GM18502 (cell line): ENCODE measurements at regions not wholly inside any gene's neighbourhood (a gene's known extent, or its start where the extent isn't known, plus 50 kb on each side); places are given as distances from the start of the nearest gene placed in this dataset.
"Not testable (repeated sequence)": the region's sequence is repeated elsewhere in the genome, so short reads cannot be mapped to it uniquely, and the experiment has no call there.

Experiments used
- ATAC-seq: cut with Tn5 transposase; IDR thresholded peaks from one replicate; pipeline ENCODE4 v1.9.1; 2021; ENCODE audit warnings: mild to moderate bottlenecking; ENCODE audit not compliant: unreplicated experiment, poor library complexity

- ATAC-seq: no peak
Measured at GRCh38 chr20:61055180-61056010, 196.7 kb upstream of the CDH4 start.

GRCh38 chr20:61056116-61056515, 195.9 kb upstream of the CDH4 start:
- ATAC-seq: no peak

DNA sequence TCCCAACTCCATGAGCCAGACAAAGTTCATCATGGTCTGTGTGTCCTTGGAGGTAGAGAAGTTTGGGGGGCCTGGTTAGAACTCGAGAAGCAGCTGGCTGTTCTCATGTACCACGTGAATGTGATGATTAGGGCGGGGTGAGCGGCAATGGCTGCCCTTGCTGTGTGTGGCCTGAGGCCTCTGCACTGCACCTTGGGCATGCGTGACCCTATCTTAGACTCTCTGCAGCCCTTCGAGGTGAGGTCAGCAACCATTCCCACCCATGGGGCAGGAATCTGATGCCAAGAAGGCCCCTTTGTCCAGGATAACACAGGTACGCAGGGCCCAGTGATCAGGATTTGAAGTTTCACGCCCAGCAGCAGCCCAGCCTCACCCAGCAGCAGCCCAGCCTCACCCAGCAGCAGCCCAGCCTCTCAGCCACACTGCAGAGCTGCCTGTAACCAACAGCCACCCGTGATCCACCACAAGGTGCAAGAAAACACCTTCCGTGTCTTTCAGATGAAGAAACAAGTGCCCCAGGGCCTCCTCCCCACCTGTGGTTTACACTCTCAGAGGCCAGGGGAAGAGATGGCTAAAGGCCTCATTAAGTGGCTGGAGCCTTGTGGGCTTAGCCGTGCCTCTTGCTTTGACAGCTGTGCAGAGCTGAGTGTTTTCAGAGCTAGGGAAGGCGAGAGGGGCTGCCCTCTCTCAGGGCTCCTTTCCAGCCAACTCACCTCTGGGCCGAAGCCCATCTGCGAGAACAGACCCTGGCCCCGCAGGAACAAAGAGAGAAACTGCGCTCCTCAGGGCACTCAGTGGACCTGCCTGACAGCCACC, 195.2 kb upstream of the CDH4 start:
- ATAC-seq: no peak

DNA sequence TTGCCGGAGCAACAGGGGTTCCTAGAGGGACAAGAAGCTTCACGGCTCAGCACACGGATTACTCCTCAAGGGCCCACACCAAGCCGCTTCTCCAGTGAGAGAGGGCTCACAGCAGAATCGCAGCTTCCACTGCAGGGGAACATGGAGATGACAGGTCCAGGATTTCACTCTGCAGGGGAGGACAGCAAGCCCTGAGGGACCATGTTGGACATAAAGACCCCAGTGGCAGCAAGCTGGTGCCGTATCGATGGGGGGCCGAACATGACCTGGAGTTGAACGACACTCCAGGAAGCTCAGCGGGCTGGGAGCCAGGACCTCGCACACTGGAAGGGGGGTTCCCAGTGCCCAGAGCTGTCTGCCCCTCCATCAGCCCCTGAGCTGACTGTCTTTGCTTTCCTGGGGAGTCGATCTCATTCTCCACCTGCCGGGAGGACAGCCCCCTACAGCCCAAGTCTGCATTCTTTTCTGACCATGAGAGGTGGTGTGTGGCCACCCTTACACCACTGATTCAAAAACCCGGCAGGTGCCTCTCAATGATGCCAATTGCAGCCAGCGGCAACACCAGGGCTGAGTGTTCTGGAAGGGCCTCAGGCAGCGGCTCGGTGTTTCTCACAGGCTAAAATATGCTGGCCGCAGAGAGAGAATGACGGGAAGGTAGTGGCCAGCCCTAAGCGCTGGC, 194.5 kb upstream of the CDH4 start:
- no peak for ATAC-seq

DNA sequence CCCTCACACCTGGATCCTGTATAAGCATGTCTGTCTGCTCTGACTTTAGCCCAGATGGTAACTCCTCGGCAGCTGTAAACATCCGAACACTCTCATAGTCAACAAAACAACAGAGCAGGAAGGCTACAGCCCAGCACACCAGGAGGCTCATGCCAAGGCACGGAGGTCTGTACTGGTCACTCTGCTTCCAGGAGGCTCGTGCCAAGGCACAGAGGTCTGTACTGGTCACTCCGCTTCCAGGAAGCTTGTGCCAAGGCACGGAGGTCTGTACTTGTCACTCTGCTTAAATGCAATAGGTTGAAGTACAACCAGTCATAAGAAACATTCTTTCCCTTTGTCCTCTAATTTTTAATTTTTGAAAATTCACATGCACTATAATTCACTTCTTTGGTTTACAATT, 190.1 kb upstream of the CDH4 start:
- ATAC-seq: no peak

- ATAC-seq: no peak
Measured at GRCh38 chr20:61065853-61066252, 186.2 kb upstream of the CDH4 start.

- no peak for ATAC-seq
Measured at GRCh38 chr20:61066526-61066925, 185.5 kb upstream of the CDH4 start.

DNA sequence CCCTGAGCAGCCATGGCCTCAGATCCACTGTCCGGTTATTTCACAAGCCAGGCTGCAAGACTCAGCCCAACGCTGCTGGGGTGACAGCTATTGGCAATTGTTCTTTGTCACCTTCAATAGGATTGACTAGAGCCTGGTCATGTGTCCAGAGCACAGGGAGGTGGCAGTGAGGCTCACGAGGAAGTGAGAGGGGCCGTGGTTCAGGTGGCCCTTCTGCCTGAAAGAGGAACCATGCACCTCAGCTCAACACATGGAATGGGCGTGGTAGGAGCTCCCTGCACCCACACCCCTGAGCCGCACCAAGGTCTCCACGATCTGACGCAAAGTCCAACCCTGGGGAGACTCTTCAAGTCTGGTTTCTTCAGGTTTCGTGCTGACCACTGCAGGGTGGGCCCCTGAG, 184.8 kb upstream of the CDH4 start:
- no peak for ATAC-seq

- ATAC-seq: no peak
Measured at GRCh38 chr20:61072398-61072797, 179.7 kb upstream of the CDH4 start.

GRCh38 chr20:61073376-61073775, 178.7 kb upstream of the CDH4 start:
- ATAC-seq: no peak

- no peak for ATAC-seq
Measured at GRCh38 chr20:61082720-61083119, 169.3 kb upstream of the CDH4 start.

DNA sequence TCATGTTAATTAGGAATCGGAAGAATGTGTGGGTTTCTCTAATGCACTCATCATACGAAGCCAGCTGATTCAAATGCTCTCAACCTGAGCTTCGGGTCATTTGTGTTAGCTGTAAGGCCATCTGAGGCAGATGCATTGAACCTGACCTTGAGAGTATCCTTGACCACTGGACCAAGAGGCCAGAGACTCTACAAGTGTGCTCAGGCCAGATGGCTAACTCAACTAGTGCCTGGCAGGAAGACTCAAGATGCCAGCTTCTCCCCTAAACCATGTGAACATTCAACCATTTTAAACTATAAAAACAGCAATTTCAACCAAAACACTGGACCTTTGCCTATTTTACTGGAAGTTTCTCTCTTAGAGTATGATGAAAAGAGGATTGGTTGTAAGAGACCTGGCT, 168.6 kb upstream of the CDH4 start:
- ATAC-seq: no peak

DNA sequence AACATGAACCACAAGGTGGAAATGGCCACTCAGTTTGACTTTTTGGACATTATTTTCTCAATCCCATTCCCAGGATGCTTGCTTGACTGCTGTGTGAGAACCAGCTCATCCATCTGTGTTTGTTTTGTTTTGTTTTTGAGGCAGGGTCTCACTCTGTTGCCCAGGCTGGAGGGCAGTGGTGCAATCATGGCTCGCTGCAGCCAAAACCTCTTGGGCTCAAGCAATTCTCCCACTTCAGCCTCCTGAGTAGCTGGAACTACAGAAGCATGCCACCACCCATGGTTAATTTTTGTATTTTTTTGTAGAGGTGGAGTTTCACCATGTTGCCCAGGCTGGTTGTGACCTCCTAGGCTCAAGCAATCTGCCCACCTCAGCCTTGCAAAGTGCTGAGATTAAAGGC, 166.0 kb upstream of the CDH4 start:
- ATAC-seq: no peak

- ATAC-seq: no peak
Measured at GRCh38 chr20:61090541-61090940, 161.5 kb upstream of the CDH4 start.

- no peak for ATAC-seq
Measured at GRCh38 chr20:61092251-61092650, 159.8 kb upstream of the CDH4 start.

DNA sequence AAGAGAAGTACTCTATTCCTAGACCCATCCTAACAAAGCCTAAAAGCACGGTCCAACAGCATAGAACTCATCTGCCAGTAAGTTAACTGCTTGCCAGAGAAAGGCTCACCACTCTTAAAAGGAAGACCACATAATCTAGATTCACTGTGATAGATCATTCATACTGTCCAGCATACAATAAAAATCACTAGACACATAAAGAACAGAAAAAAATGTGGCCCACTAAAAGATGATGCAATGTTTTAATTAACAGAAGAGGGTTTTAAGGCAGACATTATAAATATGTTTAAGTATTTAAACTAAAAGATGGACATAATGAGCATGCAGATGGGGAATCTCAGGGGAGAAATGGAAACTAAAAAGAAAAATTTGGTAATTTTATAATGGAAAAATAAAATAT, 157.5 kb upstream of the CDH4 start:
- no peak for ATAC-seq

DNA sequence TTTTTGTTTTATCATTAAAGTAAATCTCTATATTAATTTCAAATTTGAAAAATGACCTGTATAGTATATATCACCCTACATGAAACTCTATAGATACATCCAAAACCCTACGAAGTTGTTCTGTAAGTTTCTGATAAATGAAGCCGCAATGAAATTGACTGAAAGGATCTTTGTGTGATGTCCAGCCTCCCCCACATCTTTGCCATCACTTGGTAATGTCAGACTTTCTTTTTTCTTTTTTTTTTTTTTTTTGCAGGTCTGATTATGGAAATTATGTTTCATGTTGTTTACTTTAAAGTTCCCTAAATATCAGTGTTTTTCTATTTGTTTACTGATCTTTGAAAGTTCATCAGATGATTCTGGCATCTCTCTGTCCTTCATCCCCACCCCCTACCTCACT, 155.6 kb upstream of the CDH4 start:
- no peak for ATAC-seq

DNA sequence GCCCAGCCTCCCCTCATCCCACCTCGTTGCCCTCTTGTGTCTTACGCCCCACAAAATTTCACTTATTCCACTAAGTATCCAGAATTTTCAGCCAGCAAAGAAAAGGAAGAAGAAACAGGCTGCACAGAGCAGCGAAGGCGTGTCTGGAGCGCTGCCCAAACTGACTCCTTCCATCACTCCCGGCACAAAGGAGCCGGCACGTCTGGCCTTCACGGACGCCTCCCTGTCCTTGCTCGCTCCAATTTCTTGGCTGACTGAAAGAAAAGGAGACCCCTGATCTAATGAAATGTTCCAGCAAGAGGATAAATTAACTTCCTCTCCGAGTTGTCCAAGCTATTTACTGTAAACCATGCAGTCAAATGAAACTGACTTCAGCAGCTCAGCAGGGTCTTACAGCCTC, 152.3 kb upstream of the CDH4 start:
- ATAC-seq: no peak

- no peak for ATAC-seq
Measured at GRCh38 chr20:61100489-61100888, 151.6 kb upstream of the CDH4 start.

DNA sequence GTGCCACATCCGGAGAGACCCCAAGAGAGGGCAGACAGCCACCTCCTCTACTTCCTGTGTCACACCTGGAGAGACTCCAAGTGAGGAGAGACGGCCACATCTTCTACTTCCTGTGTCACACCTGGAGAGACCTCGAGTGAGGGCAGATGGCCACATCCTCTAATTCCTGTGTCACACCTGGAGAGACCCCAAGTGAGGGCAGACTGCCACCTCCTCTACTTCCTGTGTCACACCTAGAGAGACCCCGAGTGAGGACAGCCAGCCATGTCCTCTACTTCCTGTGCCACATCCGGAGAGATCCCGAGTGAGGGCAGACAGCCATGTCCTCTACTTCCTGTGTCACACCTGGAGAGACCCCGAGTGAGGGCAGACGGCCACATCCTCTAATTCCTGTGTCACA, 150.7 kb upstream of the CDH4 start:
- ATAC-seq: not testable (repeated sequence)

DNA sequence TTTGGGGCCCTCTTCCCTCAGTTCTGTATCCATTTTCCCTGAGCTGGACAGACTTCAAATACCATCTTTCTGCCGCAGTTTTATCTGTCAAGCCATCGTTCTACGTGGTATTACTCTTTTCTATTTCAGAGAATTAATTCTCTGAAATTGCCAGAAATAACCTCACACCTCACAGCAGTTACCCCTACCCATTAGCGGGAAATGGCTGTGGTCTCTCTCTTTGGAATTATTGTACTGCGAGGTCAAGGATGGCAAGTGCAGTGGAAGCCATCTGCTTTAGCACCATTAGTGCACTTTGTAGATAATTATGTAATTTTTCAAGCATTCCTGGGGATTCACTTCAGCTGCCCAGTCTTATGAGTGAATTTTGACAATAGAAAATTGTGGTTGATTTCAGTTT, 147.8 kb upstream of the CDH4 start:
- ATAC-seq: no peak
